ENCODE measurements at regions not wholly inside any gene's neighbourhood (a gene's known extent, or its start where the extent isn't known, plus 50 kb on each side); places are given as distances from the start of the nearest gene placed in this dataset.

GRCh38 chr6:48032151-48032550, 78.8 kb downstream of the PTCHD4 start:
- DNase-seq (ENCODE audit: extremely low spot score, unreplicated experiment) = no peak
- H3K4me1 Mint-ChIP-seq (ENCODE audit: unreplicated experiment) = peaks cover 16% of the 10 kb centered on the region
- TF ChIP-seq CTCF (IDR thresholded peaks at IDR 0.05) = no peak
- no peak overlapping the region for H3K4me3 Mint-ChIP-seq (ENCODE audit: unreplicated experiment)
- H3K9me3 Mint-ChIP-seq (ENCODE audit: unreplicated experiment) = no peaks in the 10 kb centered on the region
- H3K36me3 Mint-ChIP-seq (ENCODE audit: unreplicated experiment) = no peaks in the 10 kb centered on the region
- H3K27me3 Mint-ChIP-seq (ENCODE audit: unreplicated experiment) = no peaks in the 10 kb centered on the region
- no peak overlapping the region for H3K27ac Mint-ChIP-seq (ENCODE audit: unreplicated experiment)

GRCh38 chr6:48031711-48032110, 79.3 kb downstream of the PTCHD4 start:
- no peak for TF ChIP-seq CTCF (IDR thresholded peaks at IDR 0.05)
- no peak for DNase-seq (ENCODE audit: extremely low spot score, unreplicated experiment)
- peaks cover 16% of the 10 kb centered on the region for H3K4me1 Mint-ChIP-seq (ENCODE audit: unreplicated experiment)
- no peak overlapping the region for H3K27ac Mint-ChIP-seq (ENCODE audit: unreplicated experiment)
- H3K4me3 Mint-ChIP-seq (ENCODE audit: unreplicated experiment) = no peak overlapping the region
- no peaks in the 10 kb centered on the region for H3K36me3 Mint-ChIP-seq (ENCODE audit: unreplicated experiment)
- H3K27me3 Mint-ChIP-seq (ENCODE audit: unreplicated experiment) = no peaks in the 10 kb centered on the region
- no peaks in the 10 kb centered on the region for H3K9me3 Mint-ChIP-seq (ENCODE audit: unreplicated experiment)

- H3K9me3 Mint-ChIP-seq (ENCODE audit: unreplicated experiment) = no peaks in the 10 kb centered on the region
- no peak for TF ChIP-seq CTCF (IDR thresholded peaks at IDR 0.05)
- H3K4me3 Mint-ChIP-seq (ENCODE audit: unreplicated experiment) = no peak overlapping the region
- H3K27me3 Mint-ChIP-seq (ENCODE audit: unreplicated experiment) = no peaks in the 10 kb centered on the region
- no peak overlapping the region for H3K27ac Mint-ChIP-seq (ENCODE audit: unreplicated experiment)
- no peak for DNase-seq (ENCODE audit: extremely low spot score, unreplicated experiment)
- H3K36me3 Mint-ChIP-seq (ENCODE audit: unreplicated experiment) = no peaks in the 10 kb centered on the region
- peaks cover 7% of the 10 kb centered on the region for H3K4me1 Mint-ChIP-seq (ENCODE audit: unreplicated experiment)
Observed at GRCh38 chr6:48027704-48028435, 83.1 kb downstream of the PTCHD4 start.

DNA sequence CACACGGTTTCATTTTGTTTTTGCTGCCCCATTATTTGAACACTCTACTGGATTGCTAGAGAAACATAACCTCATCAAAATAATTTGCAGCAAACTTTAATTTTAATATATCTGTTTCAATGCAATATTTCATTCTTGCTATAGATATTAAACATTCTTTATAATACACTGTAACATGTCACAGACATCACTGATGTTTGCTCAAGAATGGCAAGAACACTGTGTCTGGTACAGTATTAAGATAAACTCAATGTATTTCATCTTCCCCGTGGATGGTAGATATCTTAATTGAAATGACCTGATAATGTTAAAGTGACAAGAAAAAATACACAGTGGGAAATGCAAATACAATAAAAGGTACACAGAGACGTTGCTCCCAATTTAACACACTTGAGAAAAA, 86.0 kb downstream of the PTCHD4 start:
- no peak for DNase-seq (ENCODE audit: extremely low spot score, unreplicated experiment)
- no peaks in the 10 kb centered on the region for H3K27me3 Mint-ChIP-seq (ENCODE audit: unreplicated experiment)
- no peaks in the 10 kb centered on the region for H3K4me1 Mint-ChIP-seq (ENCODE audit: unreplicated experiment)
- no peak overlapping the region for H3K27ac Mint-ChIP-seq (ENCODE audit: unreplicated experiment)
- H3K9me3 Mint-ChIP-seq (ENCODE audit: unreplicated experiment) = no peaks in the 10 kb centered on the region
- no peaks in the 10 kb centered on the region for H3K36me3 Mint-ChIP-seq (ENCODE audit: unreplicated experiment)
- no peak overlapping the region for H3K4me3 Mint-ChIP-seq (ENCODE audit: unreplicated experiment)
- no peak for TF ChIP-seq CTCF (IDR thresholded peaks at IDR 0.05)

GRCh38 chr6:48021904-48022303, 89.1 kb downstream of the PTCHD4 start:
- H3K27me3 Mint-ChIP-seq (ENCODE audit: unreplicated experiment) = no peaks in the 10 kb centered on the region
- no peak overlapping the region for H3K4me3 Mint-ChIP-seq (ENCODE audit: unreplicated experiment)
- DNase-seq (ENCODE audit: extremely low spot score, unreplicated experiment) = no peak
- H3K27ac Mint-ChIP-seq (ENCODE audit: unreplicated experiment) = no peak overlapping the region
- H3K36me3 Mint-ChIP-seq (ENCODE audit: unreplicated experiment) = no peaks in the 10 kb centered on the region
- no peak for TF ChIP-seq CTCF (IDR thresholded peaks at IDR 0.05)
- no peaks in the 10 kb centered on the region for H3K4me1 Mint-ChIP-seq (ENCODE audit: unreplicated experiment)
- no peaks in the 10 kb centered on the region for H3K9me3 Mint-ChIP-seq (ENCODE audit: unreplicated experiment)
